Suprapubic skin (tissue), 4 donors: ENCODE measurements at regions not wholly inside any gene's neighbourhood (a gene's known extent, or its start where the extent isn't known, plus 50 kb on each side); places are given as distances from the start of the nearest gene placed in this dataset.

Source experiments
- DNase-seq, 2 donors: peaks; one replicate each; pipeline ENCODE4 v3.0.0-alpha.2; 2019; ENCODE audit warnings: low spot score in 2 of 2
- H3K27ac ChIP-seq: fragments of 200-600 bp; sonication (generic); one replicate; pipeline ENCODE4 v1.5.1; 2019
- H3K27me3 ChIP-seq: fragments of 200-600 bp; sonication (generic); one replicate; pipeline ENCODE4 v1.5.1; 2019
- H3K36me3 ChIP-seq: fragments of 200-600 bp; sonication (generic); one replicate; pipeline ENCODE4 v1.5.1; 2019
- H3K4me1 ChIP-seq: fragments of 200-600 bp; sonication (generic); one replicate; pipeline ENCODE4 v1.5.1; 2019
- H3K4me3 ChIP-seq: fragments of 200-600 bp; sonication (generic); one replicate; pipeline ENCODE4 v1.5.1; 2019; ENCODE audit warnings: mild to moderate bottlenecking
- H3K9me3 ChIP-seq: fragments of 200-600 bp; sonication (generic); one replicate; pipeline ENCODE4 v1.5.1; 2019
- EP300 ChIP-seq: sonication (generic); formaldehyde crosslinking; IDR thresholded peaks from one replicate; pipeline ENCODE4 v1.6.1; 2017; ENCODE audit warnings: antibody characterized with exemption
- POLR2A ChIP-seq, 2 donors: fragments of 450-650 bp; IDR thresholded peaks; one replicate each; pipeline ENCODE4 v1.6.1; 2017; ENCODE audit warnings: antibody characterized with exemption in 2 of 2, mild to moderate bottlenecking in 2 of 2, moderate library complexity in 2 of 2
- POLR2AphosphoS5 ChIP-seq, 3 donors: sonication (generic); formaldehyde crosslinking; IDR thresholded peaks; one replicate each; pipeline ENCODE4 v1.6.1; 2017; ENCODE audit warnings: antibody characterized with exemption in 3 of 3
- WGBS: methylation state at CpG from one replicate; pipeline ENCODE4 v1.1.5; 2018; 5-methylcytosine and 5-hydroxymethylcytosine counted together
- TF ChIP-seq, protein P1 (sequence below), 2 donors: fragments of 200-600 bp in 1 of 2; fragments of 450-650 bp in 1 of 2; sonication (generic) in 1 of 2; IDR thresholded peaks; one replicate each; pipeline ENCODE4 v1.5.1; 2016 to 2019; ENCODE audit warnings: antibody characterized with exemption in 2 of 2, mild to moderate bottlenecking in 1 of 2, moderate library complexity in 1 of 2

DNA sequence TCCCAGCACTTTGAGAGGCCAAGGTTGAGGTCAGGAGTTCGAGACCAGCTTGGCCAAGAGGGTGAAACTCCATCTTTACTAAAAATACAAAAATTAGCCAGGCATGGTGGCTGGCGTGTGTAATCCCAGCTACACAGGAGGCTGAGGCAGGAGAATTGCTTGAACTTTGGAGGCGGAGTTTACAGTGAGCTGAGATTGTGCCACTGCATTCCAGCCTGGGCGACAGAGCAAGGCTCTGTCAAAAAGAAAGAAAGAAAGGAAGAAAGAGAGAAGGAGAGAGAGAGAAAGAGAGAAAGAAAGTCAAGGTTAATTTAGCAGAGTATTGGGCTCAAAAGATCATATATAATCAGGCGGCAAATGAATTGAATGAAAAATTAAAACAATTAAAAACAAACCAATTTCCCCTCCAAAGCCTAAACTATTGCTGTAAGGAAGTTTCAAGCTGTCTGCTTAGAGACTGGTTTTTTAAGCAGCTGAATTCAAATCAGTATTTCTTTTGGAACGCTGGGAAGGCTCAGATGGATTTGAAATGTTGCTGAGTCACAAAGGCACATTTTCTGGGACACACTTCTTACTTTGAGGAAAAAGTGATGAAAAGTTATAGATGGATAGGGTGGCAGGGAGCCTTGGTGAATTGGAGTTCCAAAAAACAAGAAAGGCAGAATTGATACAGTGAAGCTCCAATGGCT is 81.3 kb upstream of the BHLHE40 start:
- no peak overlapping the region for H3K4me3 ChIP-seq
- DNase-seq = no peak
- no peaks in the 10 kb centered on the region for H3K27me3 ChIP-seq
- no peaks in the 10 kb centered on the region for H3K9me3 ChIP-seq
- no peaks in the 10 kb centered on the region for H3K36me3 ChIP-seq
- peak overlapping the region; percentile 61 for H3K27ac ChIP-seq
- peaks cover 26% of the 10 kb centered on the region for H3K4me1 ChIP-seq
- TF ChIP-seq EP300 = no peak
- WGBS = 75% methylated on average over 6 of the region's 6 CpGs

DNA sequence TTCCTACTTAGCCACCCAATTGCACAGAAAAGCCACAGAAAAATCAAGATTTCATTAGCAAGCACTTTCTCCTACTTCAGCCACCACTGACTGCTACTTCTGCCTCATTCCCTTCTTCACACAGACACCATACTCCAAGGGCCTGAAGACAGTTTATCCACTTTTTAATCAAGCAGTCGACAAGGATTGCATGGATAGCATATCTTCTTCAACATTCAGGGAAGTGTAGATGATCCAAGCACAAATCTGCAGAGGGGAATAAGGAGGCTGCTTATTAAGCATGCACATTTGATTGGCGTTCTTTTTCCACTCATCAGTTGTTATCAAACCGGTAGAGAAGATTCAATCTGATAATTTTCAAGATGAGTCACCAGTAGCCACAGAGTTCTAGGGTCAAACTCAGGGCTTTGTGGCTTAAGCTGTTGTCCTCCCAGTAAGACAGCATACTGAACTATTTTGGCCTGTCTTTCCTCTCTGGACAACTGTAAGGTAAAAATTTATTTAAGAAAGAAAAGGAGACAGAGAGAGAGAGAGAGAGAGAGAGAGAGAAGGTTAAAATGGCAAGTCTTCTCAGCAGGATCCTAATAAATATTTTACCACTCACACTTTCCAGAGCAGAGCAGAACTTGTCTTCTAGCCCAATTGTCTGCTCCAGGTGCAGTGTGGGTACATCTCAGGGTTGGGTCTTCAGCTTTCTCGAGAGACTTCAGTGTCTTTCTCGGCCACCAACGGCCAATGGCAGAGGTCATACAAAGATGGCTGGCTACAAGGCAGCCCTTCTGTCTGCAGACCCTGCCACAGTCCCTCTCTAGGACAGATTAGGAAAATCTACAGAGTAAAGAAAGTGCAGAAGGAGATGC is 80.6 kb upstream of the BHLHE40 start:
- peaks cover 26% of the 10 kb centered on the region for H3K4me1 ChIP-seq
- 65% methylated on average over 6 of the region's 6 CpGs for WGBS
- peak overlapping the region; percentile 61 for H3K27ac ChIP-seq

DNA sequence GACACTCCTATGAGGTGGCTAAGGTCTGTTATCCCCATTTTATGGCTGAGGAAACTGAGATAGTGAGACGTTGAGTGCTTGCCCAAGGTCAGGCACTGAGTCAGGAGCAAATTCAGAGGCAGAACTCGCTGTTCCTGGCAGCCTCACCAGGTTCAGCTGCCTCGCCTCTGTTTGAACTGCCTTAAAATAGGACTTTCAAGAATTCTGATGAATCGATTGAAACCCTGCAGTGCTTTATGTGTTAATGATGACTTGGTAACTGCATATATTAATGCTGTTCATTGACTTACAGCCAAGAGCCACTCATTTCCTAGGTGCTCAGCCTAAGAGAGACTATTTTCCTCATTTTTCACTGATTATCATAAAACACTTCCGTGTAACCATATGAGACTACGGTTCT is 79.5 kb upstream of the BHLHE40 start:
- DNase-seq = no peak
- TF ChIP-seq POLR2A (IDR thresholded peaks at IDR 0.05) (no peak), EP300 (no peak), POLR2AphosphoS5 (IDR thresholded peaks at IDR 0.05) (no peak)
- TF ChIP-seq, protein P1, sequence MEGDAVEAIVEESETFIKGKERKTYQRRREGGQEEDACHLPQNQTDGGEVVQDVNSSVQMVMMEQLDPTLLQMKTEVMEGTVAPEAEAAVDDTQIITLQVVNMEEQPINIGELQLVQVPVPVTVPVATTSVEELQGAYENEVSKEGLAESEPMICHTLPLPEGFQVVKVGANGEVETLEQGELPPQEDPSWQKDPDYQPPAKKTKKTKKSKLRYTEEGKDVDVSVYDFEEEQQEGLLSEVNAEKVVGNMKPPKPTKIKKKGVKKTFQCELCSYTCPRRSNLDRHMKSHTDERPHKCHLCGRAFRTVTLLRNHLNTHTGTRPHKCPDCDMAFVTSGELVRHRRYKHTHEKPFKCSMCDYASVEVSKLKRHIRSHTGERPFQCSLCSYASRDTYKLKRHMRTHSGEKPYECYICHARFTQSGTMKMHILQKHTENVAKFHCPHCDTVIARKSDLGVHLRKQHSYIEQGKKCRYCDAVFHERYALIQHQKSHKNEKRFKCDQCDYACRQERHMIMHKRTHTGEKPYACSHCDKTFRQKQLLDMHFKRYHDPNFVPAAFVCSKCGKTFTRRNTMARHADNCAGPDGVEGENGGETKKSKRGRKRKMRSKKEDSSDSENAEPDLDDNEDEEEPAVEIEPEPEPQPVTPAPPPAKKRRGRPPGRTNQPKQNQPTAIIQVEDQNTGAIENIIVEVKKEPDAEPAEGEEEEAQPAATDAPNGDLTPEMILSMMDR (IDR thresholded peaks at IDR 0.05) = no peak
- peaks cover 29% of the 10 kb centered on the region for H3K4me1 ChIP-seq
- H3K27me3 ChIP-seq = no peaks in the 10 kb centered on the region
- H3K36me3 ChIP-seq = no peaks in the 10 kb centered on the region
- no peak overlapping the region for H3K4me3 ChIP-seq
- no peaks in the 10 kb centered on the region for H3K9me3 ChIP-seq
- peak overlapping the region; percentile 11 for H3K27ac ChIP-seq
- 56% methylated on average over 6 of the region's 6 CpGs for WGBS

More for the DNA sequence above, 80.6 kb upstream of the BHLHE40 start:
- DNase-seq = no peak
- H3K9me3 ChIP-seq = no peaks in the 10 kb centered on the region
- no peak overlapping the region for H3K4me3 ChIP-seq
- TF ChIP-seq POLR2A (IDR thresholded peaks at IDR 0.05) (no peak), EP300 (no peak)
- no peaks in the 10 kb centered on the region for H3K36me3 ChIP-seq
- no peaks in the 10 kb centered on the region for H3K27me3 ChIP-seq

DNA sequence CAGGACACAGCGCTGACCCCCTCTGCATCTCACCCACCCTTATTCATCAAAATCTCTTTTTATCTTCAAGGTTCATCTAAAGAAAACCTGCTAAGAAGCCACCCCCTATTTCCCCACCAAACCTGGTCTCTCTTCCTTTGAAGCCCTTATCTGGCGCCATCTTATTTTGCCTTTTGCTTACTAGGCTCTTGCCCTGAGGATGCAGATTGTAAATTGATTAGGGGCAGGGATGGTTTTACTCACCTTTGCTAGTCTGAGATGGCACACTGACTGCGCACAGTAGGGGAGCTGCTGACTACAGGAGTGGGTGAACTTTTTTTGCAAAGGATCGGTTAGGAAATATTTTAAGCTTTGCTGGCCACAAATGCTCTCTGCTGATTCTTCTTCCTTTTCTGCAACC is 78.9 kb upstream of the BHLHE40 start:
- DNase-seq = no peak
- H3K27me3 ChIP-seq = no peaks in the 10 kb centered on the region
- peaks cover 34% of the 10 kb centered on the region for H3K4me1 ChIP-seq
- 94% methylated on average over 4 of the region's 4 CpGs for WGBS
- H3K27ac ChIP-seq = peak overlapping the region; percentile 11
- no peaks in the 10 kb centered on the region for H3K9me3 ChIP-seq
- H3K36me3 ChIP-seq = no peaks in the 10 kb centered on the region
- no peak overlapping the region for H3K4me3 ChIP-seq
- TF ChIP-seq POLR2AphosphoS5 (IDR thresholded peaks at IDR 0.05) (no peak), POLR2A (IDR thresholded peaks at IDR 0.05) (no peak), EP300 (no peak)
- TF ChIP-seq, protein P1 (IDR thresholded peaks at IDR 0.05) = no peak

DNA sequence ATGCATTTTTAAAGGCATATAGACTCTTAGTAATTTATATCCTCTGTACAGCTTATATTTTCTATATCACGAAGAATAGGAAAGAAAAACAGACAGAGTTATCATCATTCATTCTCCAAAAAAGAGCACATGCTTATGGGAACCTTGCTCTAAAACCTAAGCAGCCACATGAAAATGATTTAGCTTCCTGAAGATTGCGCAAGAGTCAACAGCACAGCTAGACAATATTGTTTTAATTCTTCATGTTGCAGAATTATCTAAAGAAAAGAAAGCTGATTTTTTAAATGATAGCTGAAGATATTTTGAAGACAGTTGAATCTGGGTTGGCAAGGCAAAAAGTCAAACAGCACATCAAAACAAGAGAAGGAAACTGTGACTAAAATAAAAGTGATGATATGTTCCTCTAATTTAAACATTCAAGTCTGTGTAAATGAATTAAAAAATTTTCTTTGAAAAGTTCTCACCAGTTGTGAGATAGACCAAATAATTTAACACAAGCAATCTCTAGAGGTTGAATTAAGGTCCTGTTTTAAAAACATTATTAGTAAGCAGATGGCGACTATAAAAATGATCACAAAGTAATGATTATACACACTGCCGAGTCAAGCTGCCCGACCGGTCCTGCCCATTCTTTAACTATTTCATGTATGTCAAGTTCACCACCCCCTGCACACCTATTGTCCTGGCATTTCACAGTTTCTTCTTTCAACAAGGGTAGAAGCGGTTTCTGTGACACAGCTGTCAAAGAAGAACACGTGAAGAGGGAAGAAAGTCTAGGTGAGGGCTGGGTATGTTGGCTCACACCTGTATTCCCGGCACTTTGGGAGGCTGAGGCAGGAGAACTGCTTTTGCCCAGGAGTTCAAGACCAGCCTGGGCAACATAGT is 74.2 kb upstream of the BHLHE40 start:
- Histone ChIP-seq H3K27ac (peak overlapping the region; percentile 40), H3K36me3 (no peaks in the 10 kb centered on the region), H3K4me1 (peaks cover 30% of the 10 kb centered on the region), H3K4me3 (no peak overlapping the region), H3K9me3 (no peaks in the 10 kb centered on the region), H3K27me3 (no peaks in the 10 kb centered on the region)
- DNase-seq = no peak
- TF ChIP-seq, protein P1 (IDR thresholded peaks at IDR 0.05) = no peak
- TF ChIP-seq POLR2AphosphoS5 (IDR thresholded peaks at IDR 0.05) = no peak
- no peak for TF ChIP-seq EP300
- no peak for TF ChIP-seq POLR2A (IDR thresholded peaks at IDR 0.05)
- WGBS = 38% methylated on average over 9 of the region's 9 CpGs
